ENCODE measurements at regions not wholly inside any gene's neighbourhood (a gene's known extent, or its start where the extent isn't known, plus 50 kb on each side); places are given as distances from the start of the nearest gene placed in this dataset.

DNA sequence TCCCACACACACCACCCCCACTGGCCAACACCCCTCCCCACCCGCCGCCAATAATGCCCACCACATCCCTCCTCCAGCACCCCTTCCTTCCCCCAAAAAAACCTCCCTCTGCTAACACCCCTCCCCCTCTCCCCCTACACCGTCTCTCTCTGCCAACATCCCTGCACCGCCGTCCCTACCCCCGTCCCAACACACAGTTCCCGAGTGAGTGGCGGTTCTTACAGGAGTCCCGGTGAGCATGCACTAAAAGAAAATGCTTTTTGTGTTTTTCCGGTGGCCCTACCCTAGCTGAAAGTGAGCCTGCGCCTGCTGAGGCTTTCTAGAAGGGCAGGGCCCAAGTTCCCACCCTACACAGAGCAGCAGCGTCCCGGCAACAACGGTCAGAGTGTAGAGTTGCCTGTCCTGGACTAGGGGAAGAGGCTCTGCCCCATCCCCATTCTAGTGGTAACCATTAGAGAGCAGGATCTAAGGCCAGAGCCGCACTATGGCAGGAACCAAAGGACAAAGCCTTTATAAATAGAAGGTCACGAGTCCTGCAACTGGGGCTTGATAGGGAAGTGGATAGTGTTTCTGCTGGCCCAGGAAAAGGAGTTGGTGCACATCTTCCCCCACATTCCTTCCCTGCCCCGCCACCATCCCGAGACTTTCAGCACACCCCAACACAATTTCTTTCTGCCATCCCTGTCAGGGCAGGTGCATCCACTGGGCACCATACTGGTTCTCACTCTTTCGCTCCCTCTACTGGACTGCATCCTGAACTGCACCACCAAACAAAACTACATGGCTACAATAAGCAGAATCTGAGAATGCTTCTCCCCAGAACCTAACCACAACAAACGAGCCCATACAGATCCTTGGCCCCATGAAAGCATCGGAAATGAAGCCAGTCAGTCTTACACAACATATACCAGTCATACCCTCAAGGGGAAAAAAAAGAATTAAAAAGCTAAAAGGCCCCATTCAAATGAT, 78.1 kb upstream of the PAGE3 start:
- no peak overlapping the region for H4K8ac ChIP-seq (ENCODE audit: low read depth, low read length)
- H3K18ac ChIP-seq (ENCODE audit: low read length), result no peak overlapping the region
- no peak overlapping the region for H3K4me3 ChIP-seq (ENCODE audit: low read depth, low read length)
- no peaks in the 10 kb centered on the region for H3K36me3 ChIP-seq (ENCODE audit: control insufficient read depth in 1 of 2, insufficient read depth in 2 of 2, low read length in 2 of 2)
- no peaks in the 10 kb centered on the region for H3K27me3 ChIP-seq (ENCODE audit: insufficient read depth, low read length)
- no peak overlapping the region for H3K4me2 ChIP-seq (ENCODE audit: low read length)
- H3K79me1 ChIP-seq (ENCODE audit: low read length), result no peaks in the 10 kb centered on the region
- no peaks in the 10 kb centered on the region for H3K4me1 ChIP-seq (ENCODE audit: control insufficient read depth in 1 of 2, insufficient read depth in 2 of 2, low read length in 2 of 2)
- no peak overlapping the region for H3K4ac ChIP-seq (ENCODE audit: low read depth, low read length)
- peak; percentile 4 to 55 for DNase-seq
- no peak overlapping the region for H4K12ac ChIP-seq (ENCODE audit: low read depth, low read length)
- H3K27ac ChIP-seq (ENCODE audit: low read depth, low read length), result no peak overlapping the region
- H2BK120ac ChIP-seq (ENCODE audit: insufficient read depth, low read length, poor library complexity), result no peak overlapping the region
- no peaks in the 10 kb centered on the region for H3K79me2 ChIP-seq (ENCODE audit: control insufficient read depth, insufficient read depth, low read length, poor library complexity)
- no peak overlapping the region for H2BK12ac ChIP-seq (ENCODE audit: low read length)
- no peak overlapping the region for H2BK5ac ChIP-seq (ENCODE audit: low read depth, low read length, poor library complexity)
- H3K14ac ChIP-seq (ENCODE audit: low read length), result no peak overlapping the region
- no peak overlapping the region for H3K9ac ChIP-seq (ENCODE audit: low read length)
- H3K23ac ChIP-seq (ENCODE audit: low read length), result no peak overlapping the region
- no peak overlapping the region for H4K91ac ChIP-seq (ENCODE audit: low read depth, low read length)
- H2AK5ac ChIP-seq (ENCODE audit: low read length), result no peak overlapping the region
- no peak overlapping the region for H2AFZ ChIP-seq (ENCODE audit: insufficient read depth, low read length, poor library complexity)
- peaks cover 2% of the 10 kb centered on the region for H3K9me3 ChIP-seq (ENCODE audit: insufficient read depth, low read depth, low read length)
- no CpG with 5 or more reads among the region's 21 CpGs for WGBS (ENCODE audit: extremely low coverage, insufficient coverage, insufficient read length)

DNA sequence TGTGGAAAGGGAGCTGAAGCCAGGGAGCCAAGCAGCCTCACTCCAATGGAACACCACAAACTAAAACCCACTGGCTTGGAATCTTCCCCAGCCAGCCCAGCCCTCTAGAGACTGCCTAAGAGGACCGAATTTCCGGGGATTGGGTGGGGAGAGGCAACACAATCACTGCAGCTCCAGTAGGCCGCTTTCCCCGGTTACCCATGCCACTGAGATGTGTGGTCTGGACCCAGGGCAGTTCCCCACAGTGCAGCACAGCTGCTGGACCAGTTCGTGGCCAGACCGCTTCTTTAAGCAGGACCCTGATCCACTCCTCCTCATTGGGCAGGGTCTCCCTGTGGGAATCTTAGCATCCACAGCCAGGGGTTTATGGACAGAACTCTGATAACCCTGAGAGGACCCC, 91.9 kb upstream of the PAGE3 start:
- H4K91ac ChIP-seq (ENCODE audit: low read depth, low read length), result no peak overlapping the region
- WGBS (ENCODE audit: extremely low coverage, insufficient coverage, insufficient read length), result no CpG with 5 or more reads among the region's 6 CpGs

DNA sequence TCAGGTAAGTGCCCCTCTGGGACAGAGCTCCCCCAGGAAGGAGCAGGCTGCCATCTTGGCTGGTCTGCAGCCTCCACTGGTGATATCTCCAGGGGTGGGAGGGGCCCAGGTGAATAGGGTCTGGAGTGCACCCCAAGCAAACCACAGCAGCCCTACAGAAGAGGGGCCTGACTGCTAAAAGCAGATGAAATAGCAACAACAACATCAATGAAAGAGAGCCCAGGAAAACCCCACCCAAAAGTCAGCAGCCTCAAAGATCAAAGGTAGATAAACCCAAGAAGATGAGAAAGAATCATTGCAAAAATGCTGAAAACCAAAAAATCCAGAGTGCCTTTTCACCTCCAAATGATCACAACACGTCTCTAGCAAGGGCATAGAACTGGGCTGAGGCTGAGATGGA, 92.5 kb upstream of the PAGE3 start:
- Histone ChIP-seq H3K4me2 (ENCODE audit: low read length) (no peak overlapping the region), H3K18ac (ENCODE audit: low read length) (no peak overlapping the region), H3K79me1 (ENCODE audit: low read length) (no peaks in the 10 kb centered on the region), H2BK120ac (ENCODE audit: insufficient read depth, low read length, poor library complexity) (no peak overlapping the region), H3K36me3 (ENCODE audit: control insufficient read depth in 1 of 2, insufficient read depth in 2 of 2, low read length in 2 of 2) (no peaks in the 10 kb centered on the region), H3K9ac (ENCODE audit: low read length) (no peak overlapping the region), H2BK5ac (ENCODE audit: low read depth, low read length, poor library complexity) (no peak overlapping the region), H3K4ac (ENCODE audit: low read depth, low read length) (no peak overlapping the region), H2BK12ac (ENCODE audit: low read length) (no peak overlapping the region), H3K23ac (ENCODE audit: low read length) (no peak overlapping the region), H3K27ac (ENCODE audit: low read depth, low read length) (no peak overlapping the region), H3K9me3 (ENCODE audit: insufficient read depth, low read depth, low read length) (peaks cover 10% of the 10 kb centered on the region), H2AFZ (ENCODE audit: insufficient read depth, low read length, poor library complexity) (no peak overlapping the region), H3K79me2 (ENCODE audit: control insufficient read depth, insufficient read depth, low read length, poor library complexity) (no peaks in the 10 kb centered on the region), H2AK5ac (ENCODE audit: low read length) (no peak overlapping the region), H3K14ac (ENCODE audit: low read length) (no peak overlapping the region), H3K27me3 (ENCODE audit: insufficient read depth, low read length) (no peaks in the 10 kb centered on the region), H3K4me3 (ENCODE audit: low read depth, low read length) (no peak overlapping the region), H3K4me1 (ENCODE audit: control insufficient read depth in 1 of 2, insufficient read depth in 2 of 2, low read length in 2 of 2) (no peaks in the 10 kb centered on the region), H4K91ac (ENCODE audit: low read depth, low read length) (no peak overlapping the region), H4K8ac (ENCODE audit: low read depth, low read length) (no peak overlapping the region), H4K12ac (ENCODE audit: low read depth, low read length) (no peak overlapping the region)
- no CpG with 5 or more reads among the region's 1 CpG for WGBS (ENCODE audit: extremely low coverage, insufficient coverage, insufficient read length)
- no peak for DNase-seq

More for the DNA sequence above, 91.9 kb upstream of the PAGE3 start:
- H2BK5ac ChIP-seq (ENCODE audit: low read depth, low read length, poor library complexity), result no peak overlapping the region
- no peak overlapping the region for H3K4me2 ChIP-seq (ENCODE audit: low read length)
- H4K8ac ChIP-seq (ENCODE audit: low read depth, low read length), result no peak overlapping the region
- no peak overlapping the region for H3K9ac ChIP-seq (ENCODE audit: low read length)
- no peaks in the 10 kb centered on the region for H3K79me2 ChIP-seq (ENCODE audit: control insufficient read depth, insufficient read depth, low read length, poor library complexity)
- no peak overlapping the region for H3K27ac ChIP-seq (ENCODE audit: low read depth, low read length)
- no peak overlapping the region for H3K4ac ChIP-seq (ENCODE audit: low read depth, low read length)
- H4K12ac ChIP-seq (ENCODE audit: low read depth, low read length), result no peak overlapping the region
- H3K9me3 ChIP-seq (ENCODE audit: insufficient read depth, low read depth, low read length), result peaks cover 14% of the 10 kb centered on the region
- no peak overlapping the region for H3K4me3 ChIP-seq (ENCODE audit: low read depth, low read length)
- no peak overlapping the region for H2BK120ac ChIP-seq (ENCODE audit: insufficient read depth, low read length, poor library complexity)
- H2BK12ac ChIP-seq (ENCODE audit: low read length), result no peak overlapping the region
- no peaks in the 10 kb centered on the region for H3K79me1 ChIP-seq (ENCODE audit: low read length)
- no peaks in the 10 kb centered on the region for H3K27me3 ChIP-seq (ENCODE audit: insufficient read depth, low read length)
- no peak overlapping the region for H3K18ac ChIP-seq (ENCODE audit: low read length)
- H3K23ac ChIP-seq (ENCODE audit: low read length), result no peak overlapping the region
- H3K36me3 ChIP-seq (ENCODE audit: control insufficient read depth in 1 of 2, insufficient read depth in 2 of 2, low read length in 2 of 2), result no peaks in the 10 kb centered on the region
- H3K4me1 ChIP-seq (ENCODE audit: control insufficient read depth in 1 of 2, insufficient read depth in 2 of 2, low read length in 2 of 2), result no peaks in the 10 kb centered on the region
- H2AK5ac ChIP-seq (ENCODE audit: low read length), result no peak overlapping the region
- DNase-seq, result no peak
- H2AFZ ChIP-seq (ENCODE audit: insufficient read depth, low read length, poor library complexity), result no peak overlapping the region
- H3K14ac ChIP-seq (ENCODE audit: low read length), result no peak overlapping the region

DNA sequence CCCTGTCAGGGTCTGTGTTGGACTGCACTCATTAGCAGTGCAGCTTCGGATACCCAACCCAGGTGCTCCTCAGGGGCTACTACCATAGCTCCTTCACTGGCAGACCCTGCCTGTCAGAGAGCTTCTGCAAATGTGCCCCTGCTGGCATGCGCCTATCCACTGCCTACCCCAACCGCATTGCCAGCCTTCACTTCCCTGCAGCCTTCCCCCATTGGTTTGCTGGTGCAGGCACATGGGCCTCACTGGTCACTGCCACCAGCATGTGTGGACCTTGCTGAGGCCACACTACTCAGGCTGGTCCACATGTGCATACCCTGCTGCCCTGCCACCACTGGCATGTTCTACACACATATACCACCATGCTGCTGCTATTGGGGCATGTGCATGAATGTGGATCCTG, 72.5 kb upstream of the MAGEH1 start:
- Histone ChIP-seq H2BK5ac (ENCODE audit: low read depth, low read length, poor library complexity) (no peak overlapping the region), H4K12ac (ENCODE audit: low read depth, low read length) (no peak overlapping the region), H3K79me2 (ENCODE audit: control insufficient read depth, insufficient read depth, low read length, poor library complexity) (no peaks in the 10 kb centered on the region), H3K9me3 (ENCODE audit: insufficient read depth, low read depth, low read length) (peaks cover 7% of the 10 kb centered on the region), H3K14ac (ENCODE audit: low read length) (no peak overlapping the region), H3K4ac (ENCODE audit: low read depth, low read length) (no peak overlapping the region), H4K8ac (ENCODE audit: low read depth, low read length) (no peak overlapping the region), H2AK5ac (ENCODE audit: low read length) (no peak overlapping the region), H3K9ac (ENCODE audit: low read length) (no peak overlapping the region), H2BK12ac (ENCODE audit: low read length) (no peak overlapping the region), H3K27me3 (ENCODE audit: insufficient read depth, low read length) (no peaks in the 10 kb centered on the region), H3K27ac (ENCODE audit: low read depth, low read length) (no peak overlapping the region), H3K4me1 (ENCODE audit: control insufficient read depth in 1 of 2, insufficient read depth in 2 of 2, low read length in 2 of 2) (no peaks in the 10 kb centered on the region), H3K36me3 (ENCODE audit: control insufficient read depth in 1 of 2, insufficient read depth in 2 of 2, low read length in 2 of 2) (no peaks in the 10 kb centered on the region), H3K23ac (ENCODE audit: low read length) (no peak overlapping the region), H4K91ac (ENCODE audit: low read depth, low read length) (no peak overlapping the region), H3K18ac (ENCODE audit: low read length) (no peak overlapping the region), H3K79me1 (ENCODE audit: low read length) (no peaks in the 10 kb centered on the region), H3K4me2 (ENCODE audit: low read length) (no peak overlapping the region), H3K4me3 (ENCODE audit: low read depth, low read length) (no peak overlapping the region), H2AFZ (ENCODE audit: insufficient read depth, low read length, poor library complexity) (no peak overlapping the region), H2BK120ac (ENCODE audit: insufficient read depth, low read length, poor library complexity) (no peak overlapping the region)
- DNase-seq, result no peak
- WGBS (ENCODE audit: extremely low coverage, insufficient coverage, insufficient read length), result no CpG with 5 or more reads among the region's 3 CpGs
